ENCODE measurements at regions not wholly inside any gene's neighbourhood (a gene's known extent, or its start where the extent isn't known, plus 50 kb on each side); places are given as distances from the start of the nearest gene placed in this dataset.

GRCh38 chr13:44637581-44637980, 61.5 kb upstream of the TSC22D1 start:
- TF ChIP-seq CTCF (IDR thresholded peaks at IDR 0.05; ENCODE audit: insufficient read depth, low read depth, low read length): no peak
- TF ChIP-seq EZH2 (IDR thresholded peaks at IDR 0.05; ENCODE audit: insufficient read depth, low read length): no peak
